ENCODE measurements at regions not wholly inside any gene's neighbourhood (a gene's known extent, or its start where the extent isn't known, plus 50 kb on each side); places are given as distances from the start of the nearest gene placed in this dataset.

DNA sequence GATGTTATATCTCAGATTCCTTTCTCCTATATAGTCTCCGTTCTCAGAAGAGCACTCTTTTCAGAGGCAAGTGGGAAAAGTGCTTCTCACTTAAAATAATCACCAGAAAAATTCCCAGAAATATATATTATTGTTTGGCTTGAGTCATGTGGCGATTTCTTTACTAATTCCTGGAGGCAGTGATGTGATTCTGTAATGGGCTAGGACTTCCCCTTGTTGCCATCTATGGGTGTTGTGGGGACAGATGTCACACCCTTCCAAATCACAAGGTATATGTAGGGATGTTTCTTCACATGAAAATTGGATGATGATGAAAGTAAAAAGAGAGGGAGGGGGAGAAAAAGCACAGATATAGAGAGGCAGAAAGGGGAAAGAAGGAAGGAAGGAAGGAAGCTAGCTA lies 553.4 kb downstream of the PPP4R3C start:
- Histone ChIP-seq H3K27ac (ENCODE audit: low read depth, low read length) (no peak overlapping the region), H3K9me3 (ENCODE audit: control insufficient read depth, insufficient read depth, low read length) (no peaks in the 10 kb centered on the region), H3K4me2 (ENCODE audit: low read length) (no peak overlapping the region), H3K4me3 (ENCODE audit: low read length) (no peak overlapping the region), H3K4me1 (ENCODE audit: control insufficient read depth, low read length) (no peaks in the 10 kb centered on the region), H4K20me1 (ENCODE audit: control insufficient read depth, insufficient read depth, low read depth, low read length) (no peaks in the 10 kb centered on the region), H3K79me2 (ENCODE audit: control insufficient read depth, low read length) (no peaks in the 10 kb centered on the region), H3K27me3 (ENCODE audit: control insufficient read depth, low read length) (no peaks in the 10 kb centered on the region), H3K9me2 (replicated peaks; ENCODE audit: control insufficient read depth, low read length) (no peaks in the 10 kb centered on the region), H3F3A (ENCODE audit: control insufficient read depth, insufficient read depth) (no peaks in the 10 kb centered on the region), H3K36me3 (ENCODE audit: control insufficient read depth, low read length) (no peaks in the 10 kb centered on the region)
- TF ChIP-seq, protein P1, sequence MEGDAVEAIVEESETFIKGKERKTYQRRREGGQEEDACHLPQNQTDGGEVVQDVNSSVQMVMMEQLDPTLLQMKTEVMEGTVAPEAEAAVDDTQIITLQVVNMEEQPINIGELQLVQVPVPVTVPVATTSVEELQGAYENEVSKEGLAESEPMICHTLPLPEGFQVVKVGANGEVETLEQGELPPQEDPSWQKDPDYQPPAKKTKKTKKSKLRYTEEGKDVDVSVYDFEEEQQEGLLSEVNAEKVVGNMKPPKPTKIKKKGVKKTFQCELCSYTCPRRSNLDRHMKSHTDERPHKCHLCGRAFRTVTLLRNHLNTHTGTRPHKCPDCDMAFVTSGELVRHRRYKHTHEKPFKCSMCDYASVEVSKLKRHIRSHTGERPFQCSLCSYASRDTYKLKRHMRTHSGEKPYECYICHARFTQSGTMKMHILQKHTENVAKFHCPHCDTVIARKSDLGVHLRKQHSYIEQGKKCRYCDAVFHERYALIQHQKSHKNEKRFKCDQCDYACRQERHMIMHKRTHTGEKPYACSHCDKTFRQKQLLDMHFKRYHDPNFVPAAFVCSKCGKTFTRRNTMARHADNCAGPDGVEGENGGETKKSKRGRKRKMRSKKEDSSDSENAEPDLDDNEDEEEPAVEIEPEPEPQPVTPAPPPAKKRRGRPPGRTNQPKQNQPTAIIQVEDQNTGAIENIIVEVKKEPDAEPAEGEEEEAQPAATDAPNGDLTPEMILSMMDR (IDR thresholded peaks at IDR 0.05; ENCODE audit: low read depth, low read length, poor library complexity, severe bottlenecking) = no peak
- no peak for TF ChIP-seq EZH2phosphoT487 (IDR thresholded peaks at IDR 0.05; ENCODE audit: borderline replicate concordance, low read length)

DNA sequence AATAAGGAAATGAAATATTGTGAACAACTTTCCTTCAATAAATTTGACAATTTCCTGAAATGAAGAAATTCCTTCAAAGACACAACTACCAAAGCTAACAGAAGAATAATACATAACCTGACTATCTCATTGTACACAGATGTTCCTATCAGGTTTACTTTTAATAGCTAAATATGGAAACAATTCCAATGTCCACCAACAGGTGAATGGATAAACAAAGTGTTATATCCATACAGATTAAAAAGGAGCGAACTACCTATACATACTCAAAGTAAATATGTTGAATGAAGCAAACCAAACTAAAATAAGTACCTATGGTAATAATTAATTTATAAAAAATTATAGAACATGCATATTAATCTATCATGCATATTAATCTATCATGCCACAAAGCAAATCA lies 554.9 kb downstream of the PPP4R3C start:
- Histone ChIP-seq H4K20me1 (ENCODE audit: control insufficient read depth, insufficient read depth, low read depth, low read length) (no peaks in the 10 kb centered on the region), H3K4me3 (ENCODE audit: low read length) (no peak overlapping the region), H3K4me1 (ENCODE audit: control insufficient read depth, low read length) (no peaks in the 10 kb centered on the region), H3K36me3 (ENCODE audit: control insufficient read depth, low read length) (no peaks in the 10 kb centered on the region), H3K9me2 (replicated peaks; ENCODE audit: control insufficient read depth, low read length) (no peaks in the 10 kb centered on the region), H3K27ac (ENCODE audit: low read depth, low read length) (no peak overlapping the region), H3K4me2 (ENCODE audit: low read length) (no peak overlapping the region), H3F3A (ENCODE audit: control insufficient read depth, insufficient read depth) (no peaks in the 10 kb centered on the region), H3K79me2 (ENCODE audit: control insufficient read depth, low read length) (no peaks in the 10 kb centered on the region), H3K27me3 (ENCODE audit: control insufficient read depth, low read length) (no peaks in the 10 kb centered on the region), H3K9me3 (ENCODE audit: control insufficient read depth, insufficient read depth, low read length) (no peaks in the 10 kb centered on the region)
- TF ChIP-seq EZH2phosphoT487 (IDR thresholded peaks at IDR 0.05; ENCODE audit: borderline replicate concordance, low read length) = no peak
- TF ChIP-seq, protein P1 (IDR thresholded peaks at IDR 0.05; ENCODE audit: low read depth, low read length, poor library complexity, severe bottlenecking) = no peak

DNA sequence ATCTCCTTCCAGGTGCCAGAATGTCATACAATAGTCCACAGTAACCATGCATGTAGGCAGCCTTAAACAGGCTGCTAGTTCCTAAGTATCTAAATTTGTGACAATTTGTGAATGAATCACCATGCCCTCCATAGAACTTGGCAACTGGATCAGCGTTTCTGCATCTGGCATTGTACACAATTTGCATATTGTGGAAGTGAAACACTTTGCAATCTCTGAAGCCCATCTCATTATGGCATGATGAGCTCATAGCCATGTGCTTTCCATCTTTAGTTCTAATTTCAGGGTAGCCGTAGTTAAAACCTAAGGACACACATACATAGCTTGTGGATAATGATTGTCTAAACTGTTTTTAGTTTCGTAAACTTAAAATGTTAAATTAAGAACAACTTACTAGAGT lies 573.6 kb downstream of the PPP4R3C start:
- H3F3A ChIP-seq (ENCODE audit: control insufficient read depth, insufficient read depth) = no peaks in the 10 kb centered on the region
- no peaks in the 10 kb centered on the region for H3K9me2 ChIP-seq (replicated peaks; ENCODE audit: control insufficient read depth, low read length)
- no peak overlapping the region for H3K4me2 ChIP-seq (ENCODE audit: low read length)
- H3K9me3 ChIP-seq (ENCODE audit: control insufficient read depth, insufficient read depth, low read length) = no peaks in the 10 kb centered on the region
- H3K36me3 ChIP-seq (ENCODE audit: control insufficient read depth, low read length) = no peaks in the 10 kb centered on the region
- no peaks in the 10 kb centered on the region for H3K4me1 ChIP-seq (ENCODE audit: control insufficient read depth, low read length)
- H3K79me2 ChIP-seq (ENCODE audit: control insufficient read depth, low read length) = no peaks in the 10 kb centered on the region
- no peak for TF ChIP-seq EZH2phosphoT487 (IDR thresholded peaks at IDR 0.05; ENCODE audit: borderline replicate concordance, low read length)
- TF ChIP-seq, protein P1 (IDR thresholded peaks at IDR 0.05; ENCODE audit: low read depth, low read length, poor library complexity, severe bottlenecking) = no peak
- no peaks in the 10 kb centered on the region for H4K20me1 ChIP-seq (ENCODE audit: control insufficient read depth, insufficient read depth, low read depth, low read length)
- H3K27me3 ChIP-seq (ENCODE audit: control insufficient read depth, low read length) = no peaks in the 10 kb centered on the region
- H3K4me3 ChIP-seq (ENCODE audit: low read length) = no peak overlapping the region
- H3K27ac ChIP-seq (ENCODE audit: low read depth, low read length) = no peak overlapping the region

DNA sequence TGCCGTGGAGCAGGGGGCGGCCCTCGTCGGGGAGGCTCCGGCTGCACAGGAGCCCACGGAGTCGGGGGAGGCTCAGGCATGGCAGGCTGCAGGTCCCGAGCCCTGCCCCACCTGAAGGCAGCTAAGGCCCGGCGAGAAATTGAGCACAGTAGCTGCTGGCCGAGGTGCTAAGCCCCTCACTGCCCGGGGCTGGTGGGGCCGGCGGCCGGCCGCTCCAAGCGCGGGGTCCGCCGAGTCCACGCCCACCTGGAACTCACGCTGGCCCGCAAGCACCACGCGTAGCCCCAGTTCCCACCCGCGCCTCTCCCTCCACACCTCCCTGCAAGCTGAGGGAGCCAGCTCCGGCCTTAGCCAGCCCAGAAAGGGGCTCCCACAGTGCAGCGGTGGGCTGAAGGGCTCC lies 589.4 kb downstream of the PPP4R3C start:
- Histone ChIP-seq H3K36me3 (ENCODE audit: control insufficient read depth, low read length) (no peaks in the 10 kb centered on the region), H3K79me2 (ENCODE audit: control insufficient read depth, low read length) (no peaks in the 10 kb centered on the region), H3K4me1 (ENCODE audit: control insufficient read depth, low read length) (no peaks in the 10 kb centered on the region), H3K27ac (ENCODE audit: low read depth, low read length) (no peak overlapping the region), H3F3A (ENCODE audit: control insufficient read depth, insufficient read depth) (no peaks in the 10 kb centered on the region), H4K20me1 (ENCODE audit: control insufficient read depth, insufficient read depth, low read depth, low read length) (no peaks in the 10 kb centered on the region), H3K9me2 (replicated peaks; ENCODE audit: control insufficient read depth, low read length) (no peaks in the 10 kb centered on the region), H3K4me2 (ENCODE audit: low read length) (no peak overlapping the region), H3K27me3 (ENCODE audit: control insufficient read depth, low read length) (no peaks in the 10 kb centered on the region), H3K9me3 (ENCODE audit: control insufficient read depth, insufficient read depth, low read length) (no peaks in the 10 kb centered on the region), H3K4me3 (ENCODE audit: low read length) (no peak overlapping the region)
- TF ChIP-seq, protein P1 (IDR thresholded peaks at IDR 0.05; ENCODE audit: low read depth, low read length, poor library complexity, severe bottlenecking) = no peak
- no peak for TF ChIP-seq EZH2phosphoT487 (IDR thresholded peaks at IDR 0.05; ENCODE audit: borderline replicate concordance, low read length)
